ENCODE measurements at regions not wholly inside any gene's neighbourhood (a gene's known extent, or its start where the extent isn't known, plus 50 kb on each side); places are given as distances from the start of the nearest gene placed in this dataset.

DNA sequence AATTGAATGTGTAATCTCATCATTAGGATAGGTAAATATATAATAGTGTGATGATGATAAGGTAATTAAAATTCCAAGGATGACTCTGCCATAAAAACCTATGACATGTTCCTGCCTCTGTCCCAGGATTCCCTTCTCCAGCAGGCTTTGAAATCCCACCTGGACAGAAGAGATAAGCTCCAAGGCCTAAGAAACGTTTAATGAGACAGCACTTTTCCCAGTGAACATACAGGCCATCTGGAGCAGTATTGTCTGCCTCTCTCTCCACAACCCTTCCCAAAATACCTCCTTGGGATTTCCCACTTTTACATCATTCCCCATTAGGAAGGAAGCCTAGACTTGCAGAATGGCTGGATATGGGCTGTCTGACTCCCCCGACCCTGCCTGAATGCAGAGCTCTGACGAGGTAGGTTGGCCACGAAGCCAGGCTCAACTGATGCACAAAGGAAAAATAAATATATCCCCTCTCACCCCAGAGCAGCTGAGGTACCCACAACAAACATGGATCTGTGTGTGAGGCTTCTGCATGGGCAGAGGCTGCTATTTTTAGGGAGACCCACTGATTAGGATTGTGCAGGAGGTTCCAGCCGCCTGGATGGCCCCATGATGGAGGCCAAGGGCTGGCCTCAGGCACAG, 71.0 kb downstream of the TMPRSS5 start:
- TF ChIP-seq, protein P1, sequence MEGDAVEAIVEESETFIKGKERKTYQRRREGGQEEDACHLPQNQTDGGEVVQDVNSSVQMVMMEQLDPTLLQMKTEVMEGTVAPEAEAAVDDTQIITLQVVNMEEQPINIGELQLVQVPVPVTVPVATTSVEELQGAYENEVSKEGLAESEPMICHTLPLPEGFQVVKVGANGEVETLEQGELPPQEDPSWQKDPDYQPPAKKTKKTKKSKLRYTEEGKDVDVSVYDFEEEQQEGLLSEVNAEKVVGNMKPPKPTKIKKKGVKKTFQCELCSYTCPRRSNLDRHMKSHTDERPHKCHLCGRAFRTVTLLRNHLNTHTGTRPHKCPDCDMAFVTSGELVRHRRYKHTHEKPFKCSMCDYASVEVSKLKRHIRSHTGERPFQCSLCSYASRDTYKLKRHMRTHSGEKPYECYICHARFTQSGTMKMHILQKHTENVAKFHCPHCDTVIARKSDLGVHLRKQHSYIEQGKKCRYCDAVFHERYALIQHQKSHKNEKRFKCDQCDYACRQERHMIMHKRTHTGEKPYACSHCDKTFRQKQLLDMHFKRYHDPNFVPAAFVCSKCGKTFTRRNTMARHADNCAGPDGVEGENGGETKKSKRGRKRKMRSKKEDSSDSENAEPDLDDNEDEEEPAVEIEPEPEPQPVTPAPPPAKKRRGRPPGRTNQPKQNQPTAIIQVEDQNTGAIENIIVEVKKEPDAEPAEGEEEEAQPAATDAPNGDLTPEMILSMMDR (IDR thresholded peaks at IDR 0.05): no peak
- no peak for TF ChIP-seq CBFB (CRISPR knock-in tag; IDR thresholded peaks at IDR 0.05; ENCODE audit: low read depth)
- no peak for TF ChIP-seq TCF7 (CRISPR knock-in tag; IDR thresholded peaks at IDR 0.05; ENCODE audit: low read depth)
